WTC11 (cell line): ENCODE measurements at regions not wholly inside any gene's neighbourhood (a gene's known extent, or its start where the extent isn't known, plus 50 kb on each side); places are given as distances from the start of the nearest gene placed in this dataset.

Experiments
- ATAC-seq: fragments of 200-7000 bp; cut with Tn5 transposase; 2 replicates; pipeline ENCODE4 v1.10.0; 2021; ENCODE audit warnings: mild to moderate bottlenecking, moderate library complexity
- CTCF ChIA-PET: fragments of 300-600 bp; sonication (Branson Sonifier 250); formaldehyde crosslinking; loops from one replicate; lab custom pipeline; 2021; ENCODE audit warnings: antibody characterized with exemption; lab: Charles Lee
- POLR2A ChIA-PET: fragments of 350-600 bp; sonication (Branson Sonifier 250); formaldehyde crosslinking; loops from one replicate; lab custom pipeline; 2021; ENCODE audit warnings: antibody characterized with exemption; lab: Charles Lee
- DNase-seq: peaks from one replicate; pipeline ENCODE4 v3.0.0; 2021; ENCODE audit warnings: low spot score
- H3K27ac Mint-ChIP-seq: 2 replicates; pipeline ENCODE4 v1.8.0; 2021; ENCODE audit warnings: mixed read lengths
- H3K27me3 Mint-ChIP-seq: 2 replicates; pipeline ENCODE4 v1.8.0; 2021; ENCODE audit warnings: low read depth, mild to moderate bottlenecking, moderate library complexity, mixed read lengths
- H3K36me3 Mint-ChIP-seq: 2 replicates; pipeline ENCODE4 v1.8.0; 2021; ENCODE audit warnings: mixed read lengths
- H3K4me1 Mint-ChIP-seq: 2 replicates; pipeline ENCODE4 v1.8.0; 2022; ENCODE audit warnings: mixed read lengths
- H3K4me3 Mint-ChIP-seq: 2 replicates; pipeline ENCODE4 v1.8.0; 2021; ENCODE audit warnings: mild to moderate bottlenecking, moderate library complexity, mixed read lengths
- H3K9me3 Mint-ChIP-seq: 2 replicates; pipeline ENCODE4 v1.8.0; 2021; ENCODE audit warnings: mixed read lengths
- AFF4 ChIP-seq: sonication (generic); formaldehyde crosslinking; IDR thresholded peaks from 2 replicates; pipeline ENCODE4 v1.8.1; 2023; ENCODE audit warnings: mild to moderate bottlenecking, missing genetic modification reagents, borderline replicate concordance
- ELF4 ChIP-seq: sonication (generic); formaldehyde crosslinking; IDR thresholded peaks from 2 replicates; pipeline ENCODE4 v1.8.1; 2022; ENCODE audit warnings: low read depth, mild to moderate bottlenecking, moderate library complexity, missing genetic modification reagents
- GABPB1 ChIP-seq: sonication (generic); formaldehyde crosslinking; IDR thresholded peaks from 2 replicates; pipeline ENCODE4 v1.8.1; 2023; ENCODE audit warnings: mild to moderate bottlenecking, missing genetic modification reagents
- GRHL2 ChIP-seq: fragments of 250-450 bp; sonication (Bioruptor Pico); IDR thresholded peaks from 2 replicates; pipeline ENCODE4 v1.8.0; 2022; ENCODE audit warnings: mild to moderate bottlenecking, moderate library complexity; ENCODE audit not compliant: insufficient replicate concordance, severe bottlenecking
- NFE2L1 ChIP-seq: sonication (generic); formaldehyde crosslinking; IDR thresholded peaks from 2 replicates; pipeline ENCODE4 v1.8.1; 2023; ENCODE audit warnings: missing genetic modification reagents
- NR3C1 ChIP-seq: sonication (generic); formaldehyde crosslinking; conservative IDR thresholded peaks from 2 replicates; pipeline ENCODE4 v1.8.1; 2023; ENCODE audit warnings: low read depth, mild to moderate bottlenecking, missing genetic modification reagents
- SMAD4 ChIP-seq: sonication (generic); formaldehyde crosslinking; IDR thresholded peaks from 2 replicates; pipeline ENCODE4 v1.8.0; 2022; ENCODE audit warnings: mild to moderate bottlenecking, missing genetic modification reagents
- ZBTB43 ChIP-seq: sonication (generic); formaldehyde crosslinking; IDR thresholded peaks from 2 replicates; pipeline ENCODE4 v1.8.1; 2023; ENCODE audit warnings: mild to moderate bottlenecking, missing genetic modification reagents
- ZNF263 ChIP-seq: sonication (generic); formaldehyde crosslinking; IDR thresholded peaks from 2 replicates; pipeline ENCODE4 v1.8.1; 2022; ENCODE audit warnings: low read depth, mild to moderate bottlenecking, moderate library complexity, missing genetic modification reagents
- ZNF512 ChIP-seq: sonication (generic); formaldehyde crosslinking; IDR thresholded peaks from 2 replicates; pipeline ENCODE4 v1.8.1; 2022; ENCODE audit warnings: missing genetic modification reagents, borderline replicate concordance
- ZSCAN18 ChIP-seq: fragments of 250-450 bp; sonication (Bioruptor Pico); IDR thresholded peaks from 2 replicates; pipeline ENCODE4 v2.1.2; 2022; ENCODE audit warnings: mild to moderate bottlenecking, moderate library complexity
- TF ChIP-seq, protein P1 (sequence below): fragments of 250-450 bp; sonication (Bioruptor Pico); IDR thresholded peaks from 2 replicates; pipeline ENCODE4 v1.9.0; 2021; ENCODE audit warnings: mild to moderate bottlenecking
- TF ChIP-seq, protein P2 (sequence below): sonication (generic); formaldehyde crosslinking; IDR thresholded peaks from 2 replicates; pipeline ENCODE4 v1.8.0; 2022; ENCODE audit warnings: mild to moderate bottlenecking, missing genetic modification reagents
- TF ChIP-seq, protein P3 (sequence below): sonication (generic); formaldehyde crosslinking; IDR thresholded peaks from 2 replicates; pipeline ENCODE4 v1.8.1; 2022; ENCODE audit warnings: mild to moderate bottlenecking, missing genetic modification reagents, moderate library complexity, borderline replicate concordance
- TF ChIP-seq, protein P4 (sequence below): sonication (generic); formaldehyde crosslinking; IDR thresholded peaks from 2 replicates; pipeline ENCODE4 v1.8.1; 2023; ENCODE audit warnings: mild to moderate bottlenecking, missing genetic modification reagents, moderate library complexity
- TF ChIP-seq, protein P5 (sequence below): sonication (generic); formaldehyde crosslinking; IDR thresholded peaks from 2 replicates; pipeline ENCODE4 v1.8.1; 2023; ENCODE audit warnings: mild to moderate bottlenecking, moderate library complexity, missing genetic modification reagents
- TF ChIP-seq, protein P6 (sequence below): sonication (generic); formaldehyde crosslinking; IDR thresholded peaks from 2 replicates; pipeline ENCODE4 v1.8.1; 2023; ENCODE audit warnings: mild to moderate bottlenecking, missing genetic modification reagents

DNA sequence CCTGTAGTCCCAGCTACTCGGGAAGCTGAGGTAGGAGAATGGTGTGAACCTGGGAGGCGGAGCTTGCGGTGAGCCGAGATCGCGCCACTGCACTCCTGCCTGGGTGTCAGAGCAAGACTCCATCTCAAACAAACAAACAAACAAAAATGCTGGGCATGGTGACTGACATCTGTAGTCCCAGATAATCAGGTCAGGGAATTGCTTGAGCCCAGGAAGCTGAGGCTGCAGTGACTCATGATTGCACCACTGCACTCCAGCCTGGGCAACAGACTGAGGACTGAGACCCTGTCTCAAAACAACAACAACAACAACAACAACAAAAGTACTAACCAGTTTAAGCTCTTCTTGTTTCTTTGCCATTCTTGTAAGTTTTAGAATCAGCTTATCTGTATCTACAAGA is 383.0 kb upstream of the PMFBP1 start (continued):
- no peak for TF ChIP-seq ZNF512 (CRISPR knock-in tag)
- no peak for TF ChIP-seq NFE2L1 (CRISPR knock-in tag)
- TF ChIP-seq NR3C1 (CRISPR knock-in tag): no peak
- no peak for TF ChIP-seq ZBTB43 (CRISPR knock-in tag)
- TF ChIP-seq, protein P1, sequence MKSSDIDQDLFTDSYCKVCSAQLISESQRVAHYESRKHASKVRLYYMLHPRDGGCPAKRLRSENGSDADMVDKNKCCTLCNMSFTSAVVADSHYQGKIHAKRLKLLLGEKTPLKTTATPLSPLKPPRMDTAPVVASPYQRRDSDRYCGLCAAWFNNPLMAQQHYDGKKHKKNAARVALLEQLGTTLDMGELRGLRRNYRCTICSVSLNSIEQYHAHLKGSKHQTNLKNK (CRISPR knock-in tag): no peak

DNA sequence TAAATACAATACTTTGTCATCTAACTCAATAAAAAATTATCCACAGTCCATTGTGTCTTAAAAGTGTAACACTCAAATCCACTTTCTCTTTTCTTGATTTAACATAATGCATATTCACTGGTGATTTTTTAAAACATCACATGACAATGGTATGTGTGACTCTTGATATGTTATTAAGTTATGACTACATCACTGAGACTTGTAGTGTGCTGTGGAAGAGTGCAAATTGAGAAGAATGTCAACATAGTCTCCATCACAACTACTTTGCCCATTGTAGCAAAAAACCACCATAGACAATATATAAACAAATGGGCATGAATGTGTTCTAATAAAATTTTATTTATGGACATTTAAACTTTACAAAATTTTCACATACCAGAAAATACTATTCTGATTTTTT is 380.7 kb upstream of the PMFBP1 start:
- DNase-seq (no peak), ATAC-seq (no peak)
- CTCF ChIA-PET: no interaction called here
- no peak overlapping the region for H3K27ac Mint-ChIP-seq
- peaks cover 37% of the 10 kb centered on the region for H3K36me3 Mint-ChIP-seq
- H3K9me3 Mint-ChIP-seq: peaks cover 39% of the 10 kb centered on the region
- H3K4me3 Mint-ChIP-seq: no peak overlapping the region
- H3K4me1 Mint-ChIP-seq: 0 out of 2 replicates have a peak, but pooled peaks cover 3% of the 10 kb centered on the region
- POLR2A ChIA-PET: no interaction called here
- no peaks in the 10 kb centered on the region; the same call in 1 of the 2 replicates for H3K27me3 Mint-ChIP-seq
- no peak for TF ChIP-seq AFF4 (CRISPR knock-in tag)
- TF ChIP-seq SMAD4 (CRISPR knock-in tag): no peak
- no peak for TF ChIP-seq ZNF263 (CRISPR knock-in tag)
- TF ChIP-seq, protein P2, sequence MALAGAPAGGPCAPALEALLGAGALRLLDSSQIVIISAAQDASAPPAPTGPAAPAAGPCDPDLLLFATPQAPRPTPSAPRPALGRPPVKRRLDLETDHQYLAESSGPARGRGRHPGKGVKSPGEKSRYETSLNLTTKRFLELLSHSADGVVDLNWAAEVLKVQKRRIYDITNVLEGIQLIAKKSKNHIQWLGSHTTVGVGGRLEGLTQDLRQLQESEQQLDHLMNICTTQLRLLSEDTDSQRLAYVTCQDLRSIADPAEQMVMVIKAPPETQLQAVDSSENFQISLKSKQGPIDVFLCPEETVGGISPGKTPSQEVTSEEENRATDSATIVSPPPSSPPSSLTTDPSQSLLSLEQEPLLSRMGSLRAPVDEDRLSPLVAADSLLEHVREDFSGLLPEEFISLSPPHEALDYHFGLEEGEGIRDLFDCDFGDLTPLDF (CRISPR knock-in tag): no peak
- TF ChIP-seq, protein P3, sequence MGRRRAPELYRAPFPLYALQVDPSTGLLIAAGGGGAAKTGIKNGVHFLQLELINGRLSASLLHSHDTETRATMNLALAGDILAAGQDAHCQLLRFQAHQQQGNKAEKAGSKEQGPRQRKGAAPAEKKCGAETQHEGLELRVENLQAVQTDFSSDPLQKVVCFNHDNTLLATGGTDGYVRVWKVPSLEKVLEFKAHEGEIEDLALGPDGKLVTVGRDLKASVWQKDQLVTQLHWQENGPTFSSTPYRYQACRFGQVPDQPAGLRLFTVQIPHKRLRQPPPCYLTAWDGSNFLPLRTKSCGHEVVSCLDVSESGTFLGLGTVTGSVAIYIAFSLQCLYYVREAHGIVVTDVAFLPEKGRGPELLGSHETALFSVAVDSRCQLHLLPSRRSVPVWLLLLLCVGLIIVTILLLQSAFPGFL (CRISPR knock-in tag): no peak
- no peak for TF ChIP-seq NR3C1 (CRISPR knock-in tag)
- TF ChIP-seq ZSCAN18: no peak
- TF ChIP-seq, protein P4, sequence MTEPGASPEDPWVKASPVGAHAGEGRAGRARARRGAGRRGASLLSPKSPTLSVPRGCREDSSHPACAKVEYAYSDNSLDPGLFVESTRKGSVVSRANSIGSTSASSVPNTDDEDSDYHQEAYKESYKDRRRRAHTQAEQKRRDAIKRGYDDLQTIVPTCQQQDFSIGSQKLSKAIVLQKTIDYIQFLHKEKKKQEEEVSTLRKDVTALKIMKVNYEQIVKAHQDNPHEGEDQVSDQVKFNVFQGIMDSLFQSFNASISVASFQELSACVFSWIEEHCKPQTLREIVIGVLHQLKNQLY (CRISPR knock-in tag): no peak
- TF ChIP-seq, protein P5, sequence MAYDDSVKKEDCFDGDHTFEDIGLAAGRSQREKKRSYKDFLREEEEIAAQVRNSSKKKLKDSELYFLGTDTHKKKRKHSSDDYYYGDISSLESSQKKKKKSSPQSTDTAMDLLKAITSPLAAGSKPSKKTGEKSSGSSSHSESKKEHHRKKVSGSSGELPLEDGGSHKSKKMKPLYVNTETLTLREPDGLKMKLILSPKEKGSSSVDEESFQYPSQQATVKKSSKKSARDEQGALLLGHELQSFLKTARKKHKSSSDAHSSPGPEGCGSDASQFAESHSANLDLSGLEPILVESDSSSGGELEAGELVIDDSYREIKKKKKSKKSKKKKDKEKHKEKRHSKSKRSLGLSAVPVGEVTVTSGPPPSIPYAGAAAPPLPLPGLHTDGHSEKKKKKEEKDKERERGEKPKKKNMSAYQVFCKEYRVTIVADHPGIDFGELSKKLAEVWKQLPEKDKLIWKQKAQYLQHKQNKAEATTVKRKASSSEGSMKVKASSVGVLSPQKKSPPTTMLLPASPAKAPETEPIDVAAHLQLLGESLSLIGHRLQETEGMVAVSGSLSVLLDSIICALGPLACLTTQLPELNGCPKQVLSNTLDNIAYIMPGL (CRISPR knock-in tag): no peak
- TF ChIP-seq GABPB1 (CRISPR knock-in tag): no peak
- TF ChIP-seq, protein P1 (CRISPR knock-in tag): no peak
- TF ChIP-seq, protein P6, sequence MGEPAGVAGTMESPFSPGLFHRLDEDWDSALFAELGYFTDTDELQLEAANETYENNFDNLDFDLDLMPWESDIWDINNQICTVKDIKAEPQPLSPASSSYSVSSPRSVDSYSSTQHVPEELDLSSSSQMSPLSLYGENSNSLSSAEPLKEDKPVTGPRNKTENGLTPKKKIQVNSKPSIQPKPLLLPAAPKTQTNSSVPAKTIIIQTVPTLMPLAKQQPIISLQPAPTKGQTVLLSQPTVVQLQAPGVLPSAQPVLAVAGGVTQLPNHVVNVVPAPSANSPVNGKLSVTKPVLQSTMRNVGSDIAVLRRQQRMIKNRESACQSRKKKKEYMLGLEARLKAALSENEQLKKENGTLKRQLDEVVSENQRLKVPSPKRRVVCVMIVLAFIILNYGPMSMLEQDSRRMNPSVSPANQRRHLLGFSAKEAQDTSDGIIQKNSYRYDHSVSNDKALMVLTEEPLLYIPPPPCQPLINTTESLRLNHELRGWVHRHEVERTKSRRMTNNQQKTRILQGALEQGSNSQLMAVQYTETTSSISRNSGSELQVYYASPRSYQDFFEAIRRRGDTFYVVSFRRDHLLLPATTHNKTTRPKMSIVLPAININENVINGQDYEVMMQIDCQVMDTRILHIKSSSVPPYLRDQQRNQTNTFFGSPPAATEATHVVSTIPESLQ (CRISPR knock-in tag): no peak
- TF ChIP-seq GRHL2 (CRISPR knock-in tag): no peak
- no peak for TF ChIP-seq ELF4
